ENCODE measurements at regions not wholly inside any gene's neighbourhood (a gene's known extent, or its start where the extent isn't known, plus 50 kb on each side); places are given as distances from the start of the nearest gene placed in this dataset.
"Not testable (repeated sequence)": the region's sequence is repeated elsewhere in the genome, so short reads cannot be mapped to it uniquely, and the experiment has no call there.

DNA sequence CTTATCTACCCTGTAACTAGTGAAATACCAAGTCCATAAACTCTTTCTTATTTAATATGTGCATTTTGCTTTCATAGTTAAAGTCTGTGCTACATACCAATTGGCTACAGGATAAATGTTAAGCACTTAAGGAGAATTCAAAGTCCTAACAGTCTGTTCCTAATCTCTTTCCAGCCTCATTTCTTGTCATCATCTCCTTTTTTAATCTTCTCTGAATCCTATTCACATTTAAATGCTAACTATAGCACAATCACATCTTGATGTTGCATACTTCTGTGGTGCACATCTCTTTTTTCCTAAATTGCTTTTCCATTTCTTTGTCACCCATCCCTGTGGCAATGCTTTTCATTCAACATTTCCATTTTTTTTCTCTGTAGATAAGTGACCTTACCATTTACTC, 996.1 kb upstream of the TYRP1 start:
- no peaks in the 10 kb centered on the region for H3K27me3 Mint-ChIP-seq (ENCODE audit: low read depth, poor library complexity)
- no peak overlapping the region for H3K4me3 Mint-ChIP-seq
- DNase-seq: no peak
- H3K9me3 Mint-ChIP-seq: no peaks in the 10 kb centered on the region
- H3K4me1 Mint-ChIP-seq: no peaks in the 10 kb centered on the region
- H3K36me3 Mint-ChIP-seq (ENCODE audit: low read depth): no peaks in the 10 kb centered on the region
- H3K27ac Mint-ChIP-seq: no peak overlapping the region
- no peak for TF ChIP-seq CTCF (IDR thresholded peaks at IDR 0.05)

DNA sequence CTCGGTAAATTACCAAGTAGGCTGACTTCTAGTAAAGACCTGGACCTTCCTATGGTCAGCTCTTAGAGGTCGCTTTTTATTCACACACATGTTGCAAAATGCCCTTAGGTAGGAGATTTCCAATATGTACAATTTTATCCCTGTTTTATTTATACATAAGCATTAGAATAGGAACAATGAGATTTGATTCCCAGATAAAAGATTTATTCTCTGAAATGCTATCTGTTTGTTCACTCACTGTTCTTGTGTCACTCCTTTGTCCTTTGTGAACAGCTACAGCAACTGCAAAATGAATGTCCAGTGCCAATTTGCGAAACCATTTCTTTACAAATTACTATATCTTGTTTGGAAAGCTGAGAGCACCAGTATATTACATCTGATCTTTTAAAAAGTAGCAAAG, 991.5 kb upstream of the TYRP1 start:
- no peaks in the 10 kb centered on the region for H3K9me3 Mint-ChIP-seq

GRCh38 chr9:11702548-11702947, 990.6 kb upstream of the TYRP1 start:
- no peak for DNase-seq
- Mint-ChIP-seq H3K4me3 (no peak overlapping the region), H3K36me3 (ENCODE audit: low read depth) (no peaks in the 10 kb centered on the region), H3K9me3 (no peaks in the 10 kb centered on the region), H3K27ac (no peak overlapping the region), H3K27me3 (ENCODE audit: low read depth, poor library complexity) (no peaks in the 10 kb centered on the region), H3K4me1 (no peaks in the 10 kb centered on the region)
- no peak for TF ChIP-seq CTCF (IDR thresholded peaks at IDR 0.05)

More for the DNA sequence above, 991.5 kb upstream of the TYRP1 start:
- no peaks in the 10 kb centered on the region for H3K4me1 Mint-ChIP-seq
- no peaks in the 10 kb centered on the region for H3K27me3 Mint-ChIP-seq (ENCODE audit: low read depth, poor library complexity)
- TF ChIP-seq CTCF (IDR thresholded peaks at IDR 0.05): no peak
- no peak for DNase-seq
- H3K4me3 Mint-ChIP-seq: no peak overlapping the region
- H3K27ac Mint-ChIP-seq: no peak overlapping the region
- no peaks in the 10 kb centered on the region for H3K36me3 Mint-ChIP-seq (ENCODE audit: low read depth)

GRCh38 chr9:11704198-11704597, 989.0 kb upstream of the TYRP1 start:
- H3K27me3 Mint-ChIP-seq (ENCODE audit: low read depth, poor library complexity); DNase-seq; H3K4me1 Mint-ChIP-seq; H3K27ac Mint-ChIP-seq; H3K9me3 Mint-ChIP-seq; H3K4me3 Mint-ChIP-seq; H3K36me3 Mint-ChIP-seq (ENCODE audit: low read depth): not testable (repeated sequence)

- TF ChIP-seq CTCF (IDR thresholded peaks at IDR 0.05): no peak
- Mint-ChIP-seq H3K4me3 (no peak overlapping the region), H3K9me3 (no peaks in the 10 kb centered on the region), H3K27ac (no peak overlapping the region), H3K27me3 (ENCODE audit: low read depth, poor library complexity) (no peaks in the 10 kb centered on the region), H3K4me1 (no peaks in the 10 kb centered on the region), H3K36me3 (ENCODE audit: low read depth) (no peaks in the 10 kb centered on the region)
- no peak for DNase-seq
Observed at GRCh38 chr9:11708899-11709298, 984.3 kb upstream of the TYRP1 start.

DNA sequence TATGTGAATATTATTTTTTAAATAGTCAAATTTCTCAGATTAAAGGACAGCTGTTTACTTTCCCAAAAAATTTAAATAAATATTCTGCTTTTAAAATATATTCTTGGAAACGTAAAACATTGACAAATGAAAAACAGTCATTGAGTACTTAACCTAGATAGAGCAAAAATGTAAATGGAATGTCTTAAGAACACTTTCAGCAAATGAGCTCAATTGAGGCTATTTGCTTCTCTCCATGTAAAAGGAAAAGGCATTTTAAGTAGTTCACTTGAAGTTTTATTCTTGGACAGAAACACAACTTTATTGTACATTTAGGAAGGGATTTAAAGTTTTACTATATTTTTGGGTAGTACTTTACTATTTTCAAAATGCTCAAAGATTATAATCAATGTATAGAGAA, 983.6 kb upstream of the TYRP1 start:
- no peak for DNase-seq
- Mint-ChIP-seq H3K27ac (no peak overlapping the region), H3K4me3 (no peak overlapping the region), H3K4me1 (no peaks in the 10 kb centered on the region), H3K27me3 (ENCODE audit: low read depth, poor library complexity) (no peaks in the 10 kb centered on the region), H3K36me3 (ENCODE audit: low read depth) (no peaks in the 10 kb centered on the region), H3K9me3 (no peaks in the 10 kb centered on the region)
- no peak for TF ChIP-seq CTCF (IDR thresholded peaks at IDR 0.05)
